ENCODE measurements at regions not wholly inside any gene's neighbourhood (a gene's known extent, or its start where the extent isn't known, plus 50 kb on each side); places are given as distances from the start of the nearest gene placed in this dataset.
"Not testable (repeated sequence)": the region's sequence is repeated elsewhere in the genome, so short reads cannot be mapped to it uniquely, and the experiment has no call there.

DNA sequence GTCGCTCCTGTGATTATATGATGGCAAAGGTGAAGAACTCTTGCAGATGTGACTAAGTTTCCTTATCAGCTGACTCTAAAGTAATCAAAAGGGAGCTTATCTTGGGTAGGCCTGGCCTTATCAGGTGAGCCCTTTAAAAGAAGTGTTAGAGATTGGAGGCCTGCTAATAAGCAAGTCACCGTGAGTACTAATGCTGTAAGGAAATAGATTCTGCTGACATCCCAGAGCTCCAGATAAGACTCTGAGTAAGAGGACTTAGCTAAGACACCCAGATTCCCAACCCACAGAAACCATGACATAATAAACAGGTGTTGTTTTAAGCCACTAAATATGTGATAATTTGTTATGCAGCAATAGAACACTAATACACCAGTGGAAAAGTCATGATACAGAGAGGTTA lies 99.9 kb upstream of the FAM20A start:
- no peak for DNase-seq (ENCODE audit: low read depth)

DNA sequence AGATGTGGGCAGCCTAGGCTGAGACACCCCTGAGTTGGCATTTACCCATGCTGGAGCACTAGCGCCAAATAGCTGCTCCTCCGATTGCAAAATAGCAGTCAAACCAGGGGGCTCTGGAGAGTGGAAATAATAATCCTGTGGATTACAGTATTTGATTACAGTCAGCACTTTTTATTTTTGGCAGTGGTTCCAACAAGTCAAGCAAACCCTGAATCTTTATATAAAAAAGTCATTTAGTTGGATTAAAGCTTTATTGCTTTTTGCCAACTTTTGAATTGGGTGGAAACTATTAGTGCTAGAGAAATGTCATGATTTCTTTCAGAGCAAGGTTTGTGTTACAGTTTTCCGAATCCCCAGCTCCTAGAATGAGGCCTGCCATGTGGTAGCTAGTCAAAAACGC lies 99.3 kb upstream of the FAM20A start:
- DNase-seq (ENCODE audit: low read depth) = no peak

DNA sequence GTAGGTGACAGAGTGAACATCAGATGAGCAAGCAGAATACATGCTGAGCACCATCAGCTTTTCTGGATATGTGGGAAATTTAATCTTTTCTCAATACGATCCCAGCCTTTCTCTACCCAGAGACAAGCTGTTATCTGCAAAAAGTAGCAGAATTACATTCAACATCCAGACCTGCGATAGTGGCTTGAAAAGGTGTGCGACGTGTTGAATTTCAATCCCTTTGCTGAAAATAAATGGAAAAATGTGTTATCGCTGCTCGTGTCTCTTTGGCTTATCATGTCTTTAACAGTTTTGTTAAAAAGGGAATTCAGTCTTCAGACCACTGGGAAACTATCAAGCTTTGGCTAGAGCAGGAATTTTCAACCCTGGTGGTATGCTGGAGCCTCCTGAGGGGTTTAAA lies 98.8 kb upstream of the FAM20A start:
- DNase-seq (ENCODE audit: low read depth) = no peak

DNA sequence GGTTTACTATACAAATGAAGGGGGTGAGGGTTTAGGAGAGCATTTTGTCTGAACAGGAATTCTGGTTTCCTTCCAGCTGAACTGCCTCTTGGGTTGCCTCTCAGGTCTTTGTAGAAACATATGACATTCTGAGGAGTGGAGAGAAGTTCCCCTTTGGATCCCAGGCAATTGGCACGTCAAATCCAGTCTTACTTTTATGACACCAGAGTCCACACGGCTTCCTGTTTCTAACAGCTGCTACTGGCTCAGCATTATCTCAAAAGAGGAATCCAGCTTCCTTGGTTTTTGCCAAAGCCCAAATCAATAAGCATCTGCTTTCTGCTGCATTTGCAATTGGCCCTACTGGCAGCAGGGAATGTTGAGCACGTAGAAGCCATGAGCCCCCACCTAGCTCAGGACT lies 97.6 kb upstream of the FAM20A start:
- no peak for DNase-seq (ENCODE audit: low read depth)

DNA sequence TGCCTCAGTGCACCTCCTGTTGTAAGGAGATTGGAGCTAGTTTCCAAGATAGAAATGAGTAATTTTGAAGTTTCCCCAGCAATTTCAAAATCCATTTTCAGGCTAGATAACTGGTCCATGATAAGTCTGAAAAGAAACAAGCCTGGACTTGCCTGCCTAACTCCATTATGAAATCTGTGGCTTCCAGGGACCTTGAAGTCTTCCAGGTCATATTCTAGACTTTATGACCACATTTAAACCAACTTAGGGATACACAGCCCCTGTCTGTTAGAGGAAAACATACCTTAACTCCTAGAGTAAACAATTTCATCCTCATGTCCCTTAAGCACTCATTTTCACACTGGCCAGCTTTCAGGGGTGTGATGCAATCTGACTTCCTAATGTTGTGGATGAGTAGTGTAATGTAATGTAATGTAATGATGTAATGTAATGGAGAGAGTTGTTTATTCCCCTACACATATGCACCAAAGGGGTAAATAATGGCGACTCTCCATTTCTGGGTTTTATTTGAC lies 96.7 kb upstream of the FAM20A start:
- DNase-seq (ENCODE audit: low read depth) = no peak

DNA sequence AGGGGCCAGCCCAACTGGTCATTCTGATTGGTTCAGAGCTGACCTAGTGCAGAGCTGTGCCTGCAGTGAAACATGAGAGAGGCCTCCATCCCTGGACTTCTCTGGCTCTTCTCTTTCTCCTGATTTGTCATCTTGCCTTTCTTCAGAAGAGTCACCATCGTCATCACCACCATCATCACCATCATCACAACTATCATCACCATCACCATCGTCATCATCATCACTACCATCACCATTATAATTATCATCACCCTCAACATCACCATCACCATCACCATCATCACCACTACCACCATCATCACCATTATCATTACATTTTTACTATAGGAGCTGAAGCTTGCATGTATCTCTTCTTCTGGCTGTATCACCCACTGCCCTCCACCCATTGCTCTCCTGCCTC lies 94.5 kb upstream of the FAM20A start:
- DNase-seq (ENCODE audit: low read depth) = no peak

DNA sequence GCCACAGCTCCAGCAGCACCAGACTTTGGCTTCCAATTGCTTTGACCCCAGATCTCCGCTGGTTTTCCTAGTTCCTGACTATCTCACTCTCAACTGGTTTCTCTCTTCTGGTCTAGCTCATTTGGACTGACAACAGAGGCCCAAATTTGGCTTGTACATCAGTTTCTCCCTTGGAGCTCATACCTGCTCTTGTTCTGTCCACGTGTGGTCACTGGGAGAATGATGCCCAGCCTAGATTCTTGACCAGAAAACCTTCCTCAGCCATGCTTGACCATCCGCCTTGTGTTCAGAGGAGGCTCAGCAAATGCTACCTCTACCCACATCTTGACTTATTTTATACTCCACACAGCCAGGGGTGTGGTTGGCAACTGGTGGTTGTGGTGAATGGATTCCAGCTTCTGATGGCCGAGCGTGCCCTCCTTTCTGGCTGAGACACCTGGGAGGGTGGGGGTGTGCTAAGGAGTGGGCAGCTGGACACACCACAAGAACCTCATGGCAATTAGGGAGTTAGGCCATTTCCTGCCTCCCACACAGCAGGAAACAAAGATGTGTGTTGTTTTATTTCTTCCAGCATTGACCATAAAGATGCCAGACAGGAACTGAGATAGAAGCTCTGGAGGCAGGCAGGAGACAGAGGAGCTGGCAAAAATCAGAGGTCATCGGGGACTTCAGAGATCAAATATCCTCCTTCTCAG lies 93.8 kb upstream of the FAM20A start:
- peak; percentile 4 for DNase-seq (ENCODE audit: low read depth)

DNA sequence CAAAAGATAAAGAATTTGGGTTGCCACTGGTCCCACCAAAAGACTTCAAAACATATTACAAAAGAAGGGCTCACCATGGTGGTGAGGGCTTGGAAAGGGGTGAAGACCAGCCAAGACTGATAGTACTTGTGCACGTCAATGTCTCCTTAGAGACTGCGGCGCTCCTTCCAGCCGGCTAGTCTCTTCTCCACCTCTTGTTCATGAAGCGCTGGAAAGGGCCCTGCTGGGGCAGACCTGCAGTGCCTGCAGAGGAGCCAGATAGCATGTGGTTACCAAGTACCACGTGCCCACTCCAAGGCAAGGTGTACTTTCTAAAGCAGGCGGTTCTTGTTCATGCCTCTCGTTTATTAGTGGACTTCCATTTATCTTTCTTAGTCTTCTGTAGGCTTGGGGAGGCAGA lies 92.7 kb upstream of the FAM20A start:
- no peak for DNase-seq (ENCODE audit: low read depth)

DNA sequence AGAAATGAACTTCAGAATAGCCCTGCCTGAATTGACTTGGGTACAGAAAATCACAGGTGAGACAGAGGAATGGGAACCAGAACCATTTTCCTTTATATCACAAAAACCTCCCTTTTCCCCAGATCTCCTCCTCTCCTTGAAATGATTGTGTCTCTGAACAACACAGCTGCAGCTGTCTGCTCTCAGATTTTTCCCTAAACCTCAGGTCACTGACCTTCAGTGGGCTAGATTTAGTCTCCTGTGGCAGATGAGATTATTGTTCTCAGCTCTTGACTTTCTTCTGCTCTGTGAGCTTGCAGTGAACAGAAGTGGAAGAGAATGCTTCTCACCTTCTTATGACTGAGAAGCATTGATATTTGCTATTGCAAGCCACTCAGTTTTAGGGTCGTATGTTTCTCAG lies 92.3 kb upstream of the FAM20A start:
- DNase-seq (ENCODE audit: low read depth) = no peak

DNA sequence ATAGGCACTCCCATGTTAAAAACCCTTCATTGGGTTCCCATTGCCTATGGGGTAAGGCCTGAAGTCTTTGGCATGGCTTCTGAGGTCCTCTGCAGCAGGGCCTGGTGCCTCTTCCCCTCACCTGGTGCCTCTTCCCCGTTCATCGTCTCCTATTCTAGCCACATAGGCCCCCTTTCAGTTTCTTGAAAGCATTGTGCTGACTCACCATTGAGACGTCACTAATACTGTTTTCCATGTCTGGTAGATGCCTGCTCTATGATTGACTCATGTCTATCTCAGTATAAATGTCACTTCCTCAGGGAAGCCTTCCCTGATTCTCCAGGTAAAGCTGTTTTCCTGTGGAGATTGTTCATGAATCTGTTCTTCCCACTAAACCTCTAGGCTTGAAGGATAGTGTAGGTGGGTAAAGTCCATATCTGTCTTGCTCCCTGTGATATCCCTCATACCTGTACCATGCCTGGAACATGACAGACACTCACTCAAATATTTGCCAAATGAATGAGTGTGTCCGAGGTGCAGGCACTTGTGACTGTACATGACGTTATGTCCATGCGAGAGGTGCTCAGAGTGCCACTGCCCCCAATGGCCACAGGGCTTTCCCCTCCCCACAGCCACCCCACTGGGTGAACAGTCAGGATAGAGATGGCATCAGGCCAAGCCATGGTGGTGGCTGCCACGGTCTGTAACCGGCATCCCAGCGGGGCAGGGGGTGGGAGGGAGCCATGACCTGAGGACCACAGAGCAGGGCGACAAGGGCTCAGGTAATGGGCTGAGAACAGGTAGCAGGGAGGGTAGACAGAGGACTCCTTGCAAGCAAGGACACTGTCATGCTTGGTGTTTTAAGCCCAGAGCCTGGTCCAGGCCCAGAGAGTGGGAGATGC lies 85.2 kb upstream of the FAM20A start:
- no peak for DNase-seq (ENCODE audit: low read depth)

DNA sequence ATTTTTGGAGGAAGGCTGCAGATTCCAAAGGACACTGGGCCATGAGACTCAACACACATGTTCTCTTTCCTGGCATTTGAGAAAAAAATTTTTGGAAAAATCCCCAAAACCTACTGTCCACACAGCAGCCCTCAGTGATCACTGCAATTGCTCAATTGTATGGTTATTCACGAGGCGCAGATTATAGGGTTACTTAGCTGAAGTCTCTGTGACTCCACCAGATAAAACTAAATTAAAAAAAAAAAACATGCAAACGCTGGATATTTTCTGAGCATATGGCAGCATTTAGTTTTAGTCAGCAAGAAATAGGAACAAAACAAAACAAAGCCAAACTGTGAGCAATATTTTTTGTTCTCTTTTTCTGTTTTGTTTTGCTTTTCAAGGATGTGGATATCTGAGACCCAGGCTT lies 83.8 kb upstream of the FAM20A start:
- DNase-seq (ENCODE audit: low read depth) = no peak

DNA sequence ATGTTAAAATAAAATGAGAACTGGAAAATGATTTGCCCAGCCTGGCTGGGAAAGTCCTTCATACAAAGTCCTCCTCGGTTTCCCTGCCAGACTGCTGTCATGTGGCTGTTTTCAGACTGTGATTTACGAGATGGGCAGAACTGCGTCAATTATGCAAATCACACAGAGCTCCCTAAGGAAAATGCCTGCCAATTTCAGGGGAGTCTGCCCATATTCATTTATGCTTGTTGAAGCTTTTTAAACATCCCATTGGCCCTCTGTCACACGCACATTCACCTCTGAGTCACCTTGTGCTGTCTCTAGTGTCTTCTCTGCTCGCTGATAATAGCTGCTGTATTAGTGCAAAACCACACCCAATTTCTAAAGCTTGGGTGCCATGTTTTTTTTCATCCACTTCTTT lies 81.7 kb upstream of the FAM20A start:
- DNase-seq (ENCODE audit: low read depth) = no peak

DNA sequence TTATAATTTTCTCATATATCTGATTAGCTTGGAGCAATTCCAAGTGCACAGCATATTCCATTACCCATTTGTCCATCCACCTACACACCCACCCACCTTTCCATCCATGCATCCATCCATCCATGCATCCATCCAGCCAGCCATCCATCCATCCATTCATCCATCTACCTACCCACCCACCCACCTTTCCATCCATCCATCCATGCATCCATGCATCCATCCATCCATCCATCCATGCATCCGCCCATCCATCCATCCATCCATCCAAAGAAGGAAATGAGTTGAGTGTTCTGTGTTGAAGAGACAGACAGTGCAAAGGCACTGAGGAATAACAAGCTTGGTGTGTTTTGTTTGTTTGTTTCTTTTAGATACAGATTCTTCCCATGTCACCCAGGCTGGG lies 78.7 kb upstream of the FAM20A start:
- DNase-seq (ENCODE audit: low read depth) = no peak

DNA sequence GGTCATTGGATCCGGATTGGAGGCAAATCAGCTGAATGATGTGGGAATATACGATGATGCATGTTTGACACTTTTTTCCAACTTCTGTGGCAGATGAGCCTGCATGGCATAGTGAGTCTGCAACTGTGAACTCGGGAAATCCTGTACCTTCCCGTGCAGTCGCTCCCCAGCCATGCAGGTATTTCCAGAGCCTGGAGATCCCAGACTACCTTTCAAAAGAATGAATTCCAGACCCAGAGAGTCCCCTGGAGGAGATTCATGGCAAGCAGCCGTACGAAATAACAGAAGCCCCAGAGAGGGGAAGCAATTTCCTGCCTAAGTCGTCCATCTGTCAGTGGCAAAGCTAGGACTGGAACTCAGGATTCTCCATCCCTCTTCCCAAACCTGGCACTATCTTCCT lies 75.7 kb upstream of the FAM20A start:
- DNase-seq (ENCODE audit: low read depth) = no peak

DNA sequence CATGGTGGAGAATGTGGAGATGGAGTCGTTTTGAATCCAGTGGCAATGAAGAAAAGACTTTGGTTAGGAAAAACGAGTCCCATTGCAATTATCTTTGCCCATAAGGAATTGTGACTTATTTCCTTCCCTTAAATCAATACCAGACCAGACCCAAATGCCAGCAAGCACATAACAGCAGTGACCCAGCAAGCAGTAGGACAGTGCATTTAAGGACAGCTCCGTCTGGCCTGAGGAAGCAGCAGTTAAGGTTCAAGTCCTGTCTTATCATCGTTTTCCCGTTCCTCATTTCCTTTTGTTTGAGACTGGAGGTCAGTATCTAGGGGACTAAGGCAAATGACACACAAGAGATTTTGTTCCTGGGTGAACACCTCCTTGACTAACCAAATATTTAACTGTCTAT lies 74.6 kb upstream of the FAM20A start:
- DNase-seq (ENCODE audit: low read depth) = no peak

DNA sequence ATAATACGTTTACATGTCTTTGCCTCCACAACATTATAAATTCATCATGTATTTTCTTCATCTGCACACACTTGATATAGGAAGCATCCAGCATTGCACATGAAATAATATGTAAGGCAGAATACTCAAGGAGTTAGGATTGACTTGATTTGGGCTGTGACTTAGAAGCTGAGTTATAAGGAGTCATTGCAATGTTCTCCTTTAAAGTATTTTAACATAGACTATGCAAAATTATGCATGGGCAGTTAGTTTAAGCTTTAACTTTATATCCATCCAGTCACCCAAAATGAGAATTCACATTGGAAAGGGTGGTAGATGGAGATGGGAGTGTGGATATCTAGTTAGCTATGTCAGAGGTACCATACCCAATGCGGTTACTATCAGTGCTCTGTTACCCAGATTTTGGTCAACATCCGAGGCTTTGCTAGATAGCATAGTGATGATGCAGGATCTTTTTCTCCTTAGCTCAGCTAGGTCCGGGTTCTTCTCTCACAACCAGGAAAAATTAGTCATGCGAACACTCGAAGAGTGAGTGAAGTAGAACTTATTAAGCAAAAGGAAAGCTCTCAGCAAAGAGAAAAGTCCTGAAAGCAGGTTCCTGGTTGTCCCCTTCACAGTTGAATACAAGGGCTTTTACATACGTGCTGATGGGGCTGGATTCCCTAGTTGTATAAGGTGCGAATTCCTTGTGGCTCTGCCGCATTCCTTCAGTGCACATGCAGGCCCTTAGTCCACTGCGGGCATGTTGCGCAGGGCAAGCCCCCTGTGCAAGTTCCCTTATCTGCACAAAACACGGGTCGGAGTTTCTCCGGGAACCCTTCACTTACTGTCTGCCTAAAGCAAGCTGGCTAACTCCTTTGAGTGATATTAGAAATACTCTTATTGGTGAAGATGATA lies 73.1 kb upstream of the FAM20A start:
- no peak for DNase-seq (ENCODE audit: low read depth)

DNA sequence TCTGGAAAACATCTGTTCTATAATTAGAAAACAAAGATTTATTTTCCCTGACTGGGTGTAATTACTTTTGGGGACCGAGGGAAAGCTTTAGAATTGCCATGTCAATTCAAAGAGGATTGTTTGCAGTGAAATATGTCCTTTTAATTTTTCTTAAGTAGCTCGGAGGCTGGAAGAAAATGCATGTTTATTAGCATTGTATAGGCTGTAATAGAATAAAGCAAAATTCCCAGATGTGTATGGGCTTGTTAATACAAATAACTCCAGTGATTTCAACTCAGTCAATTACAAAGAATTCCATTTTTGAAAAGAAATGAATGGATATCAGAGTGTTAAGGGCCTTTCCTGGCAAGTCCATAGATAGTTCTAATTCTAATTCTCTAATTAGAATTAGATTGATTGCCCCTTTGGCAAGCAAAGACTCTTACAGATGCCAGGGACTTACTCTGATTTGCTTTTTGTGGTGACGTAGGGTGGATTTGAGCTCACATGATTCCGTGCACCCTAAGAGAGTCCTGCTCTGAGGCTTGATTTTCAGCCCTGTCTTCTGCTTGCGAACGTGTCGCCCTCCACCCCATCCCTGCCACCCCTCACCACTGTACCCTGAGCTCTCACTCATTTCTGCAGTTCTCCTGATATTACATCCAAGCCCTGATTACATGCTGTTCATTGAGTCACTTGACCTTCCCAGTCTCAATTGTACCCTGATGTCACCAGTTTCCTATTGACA lies 70.0 kb upstream of the FAM20A start:
- no peak for DNase-seq (ENCODE audit: low read depth)

DNA sequence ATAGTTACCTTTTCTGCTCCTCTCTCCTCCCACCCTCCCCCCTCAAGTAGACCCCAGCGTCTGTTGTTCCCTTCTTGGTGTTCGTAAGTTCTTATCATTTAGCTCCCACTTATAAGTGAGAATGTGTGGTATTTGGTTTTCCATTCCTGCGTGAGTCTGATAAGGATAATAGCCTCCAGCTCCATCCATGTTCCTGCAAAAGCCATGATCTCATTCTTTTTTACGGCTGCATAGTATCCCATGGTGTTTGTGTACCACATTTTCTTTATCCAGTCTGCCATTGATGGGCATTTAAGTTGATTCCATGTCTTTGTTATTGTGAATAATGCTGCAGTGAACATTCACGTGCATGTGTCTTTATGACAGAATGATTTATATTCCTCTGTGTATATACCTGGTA lies 65.3 kb upstream of the FAM20A start:
- DNase-seq (ENCODE audit: low read depth) = not testable (repeated sequence)

DNA sequence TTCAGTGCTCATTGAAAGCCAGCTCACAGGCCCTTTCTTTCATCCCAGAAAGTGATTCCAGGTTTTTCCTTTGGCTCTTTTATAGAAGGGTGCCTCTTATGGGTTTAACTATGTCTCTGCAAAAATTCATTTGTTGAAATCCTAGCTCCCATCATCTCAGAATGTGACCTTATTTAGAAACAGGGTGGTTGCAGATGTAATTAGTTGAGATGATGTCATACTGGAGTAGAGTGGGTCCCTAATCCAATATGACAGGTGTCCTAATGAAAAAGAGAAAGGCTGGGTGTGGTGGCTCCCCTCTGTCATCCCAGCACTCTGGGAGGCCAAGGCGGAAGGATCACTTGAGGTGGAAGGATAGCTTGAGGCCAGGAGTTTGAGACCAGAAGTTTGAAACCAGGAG lies 64.2 kb upstream of the FAM20A start:
- no peak for DNase-seq (ENCODE audit: low read depth)

DNA sequence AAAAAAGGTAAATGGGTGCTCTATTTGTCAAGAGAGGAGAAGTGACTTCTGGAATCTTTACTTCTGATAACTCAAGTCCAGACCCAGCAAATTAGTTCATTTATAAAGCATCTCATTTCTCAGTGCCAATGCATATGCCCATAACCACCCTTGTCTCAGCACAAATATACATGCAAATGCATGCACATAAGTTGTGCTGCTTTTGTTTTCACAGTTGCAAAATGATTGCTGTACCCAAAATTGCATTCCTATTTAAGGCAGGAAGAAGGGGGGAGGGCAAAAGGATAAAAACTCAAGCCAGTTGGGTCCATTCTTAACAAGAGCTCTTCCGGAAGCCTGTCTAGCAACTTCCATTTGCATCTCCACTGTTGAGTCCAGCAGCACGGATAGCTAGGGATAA lies 61.3 kb upstream of the FAM20A start:
- no peak for DNase-seq (ENCODE audit: low read depth)

DNA sequence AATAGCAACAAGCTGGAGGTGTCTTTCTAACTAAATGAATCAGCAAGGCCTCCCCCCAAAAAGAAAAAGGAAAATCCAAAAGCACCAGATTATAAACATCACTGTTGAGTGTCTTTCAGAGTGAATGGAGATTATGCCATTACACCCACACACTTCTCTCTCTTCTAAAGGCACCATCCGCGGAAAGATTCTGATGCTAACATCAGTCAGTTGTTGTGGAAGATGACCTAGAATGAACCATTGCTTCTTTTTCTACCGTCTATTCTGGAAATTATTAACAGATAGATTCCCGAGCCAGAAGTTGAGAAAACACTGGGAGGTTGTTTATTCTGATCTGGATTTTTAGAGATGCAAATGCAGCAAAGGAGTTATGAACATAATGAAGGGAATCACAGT lies 60.9 kb upstream of the FAM20A start:
- DNase-seq (ENCODE audit: low read depth) = no peak
